OCI-LY1 (cell line): ENCODE measurements at regions not wholly inside any gene's neighbourhood (a gene's known extent, or its start where the extent isn't known, plus 50 kb on each side); places are given as distances from the start of the nearest gene placed in this dataset.

Experiments used
- H2AFZ ChIP-seq: fragments of 200-600 bp; sonication (generic), shearing (Covaris generic); 2 replicates; pipeline ENCODE4 v1.6.0; 2014; ENCODE audit warnings: antibody characterized with exemption, mild to moderate bottlenecking, low read length
- H3F3A ChIP-seq: fragments of 200-600 bp; sonication (generic), shearing (Covaris generic); 2 replicates; pipeline ENCODE4 v1.6.0; 2014; ENCODE audit warnings: mild to moderate bottlenecking, antibody characterized with exemption, low read length, moderate library complexity; ENCODE audit not compliant: insufficient read depth
- H3K27ac ChIP-seq: fragments of 200-600 bp; sonication (generic); 2 replicates; pipeline ENCODE4 v1.5.1; 2014; ENCODE audit warnings: low read length, mixed run types, mild to moderate bottlenecking, low read depth; ENCODE audit not compliant: poor library complexity, severe bottlenecking
- H3K27me3 ChIP-seq: fragments of 200-600 bp; sonication (generic); 2 replicates; pipeline ENCODE4 v1.6.0; 2014; ENCODE audit warnings: antibody characterized with exemption, mild to moderate bottlenecking, low read length, moderate library complexity; ENCODE audit not compliant: insufficient read depth
- H3K36me3 ChIP-seq: fragments of 200-600 bp; sonication (generic); 2 replicates; pipeline ENCODE4 v1.6.1; 2014; ENCODE audit warnings: mild to moderate bottlenecking, antibody characterized with exemption, low read length, moderate library complexity, mixed read lengths; ENCODE audit not compliant: insufficient read depth
- H3K4me1 ChIP-seq: fragments of 200-600 bp; sonication (generic); 2 replicates; pipeline ENCODE4 v1.5.1; 2014; ENCODE audit warnings: mild to moderate bottlenecking, low read length, moderate library complexity; ENCODE audit not compliant: insufficient read depth, severe bottlenecking
- H3K4me2 ChIP-seq: fragments of 200-600 bp; sonication (generic), shearing (Covaris generic); 2 replicates; pipeline ENCODE4 v1.6.1; 2014; ENCODE audit warnings: low read length
- H3K4me3 ChIP-seq: fragments of 200-600 bp; sonication (generic); 2 replicates; pipeline ENCODE4 v1.5.1; 2014; ENCODE audit warnings: low read length, low read depth, mild to moderate bottlenecking, mixed read lengths; ENCODE audit not compliant: poor library complexity, severe bottlenecking
- H3K79me2 ChIP-seq: fragments of 200-600 bp; shearing (Covaris generic); 2 replicates; pipeline ENCODE4 v1.6.1; 2016; ENCODE audit warnings: mixed run types, low read length, mixed read lengths; ENCODE audit not compliant: insufficient read depth
- H3K9ac ChIP-seq: fragments of 200-600 bp; sonication (generic), shearing (Covaris generic); 2 replicates; pipeline ENCODE4 v1.6.1; 2014; ENCODE audit warnings: mild to moderate bottlenecking, low read length, mixed read lengths
- H3K9me2 ChIP-seq: fragments of 200-600 bp; sonication (generic), shearing (Covaris generic); 2 replicates; pipeline ENCODE4 v1.6.1; 2014; ENCODE audit warnings: low read depth, mild to moderate bottlenecking, low read length, mixed read lengths
- H3K9me3 ChIP-seq: fragments of 200-600 bp; shearing (Covaris generic); 2 replicates; pipeline ENCODE4 v1.6.1; 2014; ENCODE audit warnings: low read length, mixed read lengths
- H4K20me1 ChIP-seq: fragments of 200-600 bp; sonication (generic), shearing (Covaris generic); 2 replicates; pipeline ENCODE4 v1.6.0; 2016; ENCODE audit warnings: mild to moderate bottlenecking, low read length; ENCODE audit not compliant: insufficient read depth
- EZH2 ChIP-seq: fragments of 200-600 bp; sonication (generic), shearing (Covaris generic); IDR thresholded peaks from 2 replicates; pipeline ENCODE4 v1.8.0; 2017; ENCODE audit warnings: borderline replicate concordance, mixed run types, mild to moderate bottlenecking, antibody characterized with exemption, low read length, moderate library complexity, mixed read lengths
- TF ChIP-seq, protein P1 (sequence below): fragments of 200-600 bp; sonication (generic), shearing (Covaris generic); IDR thresholded peaks from 2 replicates; pipeline ENCODE4 v1.5.1; 2017; ENCODE audit warnings: mild to moderate bottlenecking, antibody characterized with exemption, low read length, moderate library complexity, mixed read lengths

DNA sequence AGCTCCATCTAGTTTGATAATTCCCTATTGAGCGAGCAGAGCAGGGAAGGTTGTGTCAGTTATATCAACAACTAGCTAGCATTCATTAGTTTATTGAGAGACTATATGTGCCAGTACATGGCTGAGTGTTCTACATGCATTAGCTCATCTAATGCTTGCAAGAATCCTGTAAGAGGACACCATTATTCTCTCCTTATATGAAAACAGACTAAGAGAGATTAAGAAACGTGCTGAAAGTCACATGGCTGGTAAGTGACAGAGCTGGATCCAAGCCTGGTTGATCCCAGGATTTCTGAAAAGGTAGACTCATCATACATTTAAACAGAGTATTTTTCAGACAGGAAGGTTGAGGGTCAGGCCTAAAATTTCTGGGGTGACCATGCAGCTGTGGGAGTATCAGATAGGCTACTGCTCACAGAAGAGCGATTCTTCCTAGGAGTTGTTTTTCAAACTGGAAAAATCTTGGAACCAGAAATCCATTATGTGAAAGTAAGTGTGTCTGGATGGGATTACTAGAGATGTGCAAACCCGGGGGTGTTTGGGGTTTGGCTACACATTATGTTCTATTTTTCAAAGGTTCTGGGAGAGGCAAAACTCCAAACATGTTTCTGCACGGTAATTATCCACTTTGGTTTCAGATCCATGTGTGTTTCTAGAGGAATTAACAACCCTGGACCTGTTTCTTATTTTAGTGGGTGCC is 213.3 kb downstream of the FAM76B start:
- H2AFZ ChIP-seq = no peak overlapping the region
- H3K36me3 ChIP-seq = no peaks in the 10 kb centered on the region
- no peak overlapping the region for H3K4me3 ChIP-seq
- no peaks in the 10 kb centered on the region for H4K20me1 ChIP-seq
- no peaks in the 10 kb centered on the region for H3F3A ChIP-seq
- H3K27me3 ChIP-seq = no peaks in the 10 kb centered on the region
- H3K9me2 ChIP-seq = no peaks in the 10 kb centered on the region
- H3K9ac ChIP-seq = no peak overlapping the region
- no peak for TF ChIP-seq EZH2
- TF ChIP-seq, protein P1, sequence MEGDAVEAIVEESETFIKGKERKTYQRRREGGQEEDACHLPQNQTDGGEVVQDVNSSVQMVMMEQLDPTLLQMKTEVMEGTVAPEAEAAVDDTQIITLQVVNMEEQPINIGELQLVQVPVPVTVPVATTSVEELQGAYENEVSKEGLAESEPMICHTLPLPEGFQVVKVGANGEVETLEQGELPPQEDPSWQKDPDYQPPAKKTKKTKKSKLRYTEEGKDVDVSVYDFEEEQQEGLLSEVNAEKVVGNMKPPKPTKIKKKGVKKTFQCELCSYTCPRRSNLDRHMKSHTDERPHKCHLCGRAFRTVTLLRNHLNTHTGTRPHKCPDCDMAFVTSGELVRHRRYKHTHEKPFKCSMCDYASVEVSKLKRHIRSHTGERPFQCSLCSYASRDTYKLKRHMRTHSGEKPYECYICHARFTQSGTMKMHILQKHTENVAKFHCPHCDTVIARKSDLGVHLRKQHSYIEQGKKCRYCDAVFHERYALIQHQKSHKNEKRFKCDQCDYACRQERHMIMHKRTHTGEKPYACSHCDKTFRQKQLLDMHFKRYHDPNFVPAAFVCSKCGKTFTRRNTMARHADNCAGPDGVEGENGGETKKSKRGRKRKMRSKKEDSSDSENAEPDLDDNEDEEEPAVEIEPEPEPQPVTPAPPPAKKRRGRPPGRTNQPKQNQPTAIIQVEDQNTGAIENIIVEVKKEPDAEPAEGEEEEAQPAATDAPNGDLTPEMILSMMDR = no peak
- H3K79me2 ChIP-seq = no peaks in the 10 kb centered on the region
- no peaks in the 10 kb centered on the region for H3K9me3 ChIP-seq
- H3K4me1 ChIP-seq = no peaks in the 10 kb centered on the region
- H3K27ac ChIP-seq = no peak overlapping the region
- no peak overlapping the region for H3K4me2 ChIP-seq

DNA sequence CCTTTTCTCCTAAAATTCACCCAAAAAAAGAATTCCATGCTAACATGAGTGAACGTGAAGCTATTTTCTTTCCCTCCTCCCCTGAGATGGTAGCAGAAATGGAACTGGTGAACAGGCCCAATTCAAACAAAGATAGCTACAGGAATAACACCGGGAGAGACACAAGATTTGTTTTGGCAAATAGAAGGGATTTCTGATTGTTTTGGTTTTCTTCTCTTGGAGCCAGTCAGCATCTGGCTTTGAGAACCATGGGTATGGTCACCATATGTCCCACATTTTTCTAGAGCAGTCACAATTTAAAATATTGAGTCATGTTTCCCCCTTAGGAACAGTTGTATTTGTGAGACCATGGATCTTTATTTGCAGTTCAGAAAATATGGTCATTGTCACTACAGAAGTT is 214.1 kb downstream of the FAM76B start:
- Histone ChIP-seq H3K36me3 (no peaks in the 10 kb centered on the region), H2AFZ (no peak overlapping the region), H3K27ac (no peak overlapping the region), H3K9me3 (no peaks in the 10 kb centered on the region), H3F3A (no peaks in the 10 kb centered on the region), H3K9me2 (no peaks in the 10 kb centered on the region), H4K20me1 (no peaks in the 10 kb centered on the region), H3K9ac (no peak overlapping the region), H3K27me3 (no peaks in the 10 kb centered on the region), H3K4me3 (no peak overlapping the region), H3K79me2 (no peaks in the 10 kb centered on the region), H3K4me2 (no peak overlapping the region), H3K4me1 (no peaks in the 10 kb centered on the region)
- TF ChIP-seq EZH2 = no peak
- TF ChIP-seq, protein P1 = no peak

DNA sequence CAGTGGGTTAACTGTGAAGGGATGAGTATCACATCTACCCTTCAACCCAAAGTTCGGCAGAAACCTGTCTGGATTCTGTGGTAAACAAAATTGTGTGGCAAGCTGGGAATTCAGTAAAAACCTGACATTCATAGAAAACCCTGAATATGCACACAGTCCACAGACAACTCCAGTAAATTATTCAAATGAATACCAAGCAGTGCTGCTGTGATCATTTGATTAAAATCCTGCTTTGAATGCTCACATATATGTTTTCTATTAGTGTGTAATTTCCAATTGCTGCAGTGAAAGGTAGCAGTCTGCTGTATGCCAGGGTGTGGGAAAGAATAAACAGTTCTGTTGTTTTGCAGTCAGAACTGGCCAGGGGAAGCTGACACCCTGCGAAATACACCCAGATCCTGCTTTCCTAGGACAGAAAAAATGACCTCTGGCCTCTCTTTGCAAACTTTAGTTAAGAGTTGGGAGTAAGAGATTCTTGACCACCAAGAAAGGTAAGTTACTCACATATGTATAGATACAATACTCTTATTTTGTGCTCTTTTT is 217.8 kb downstream of the FAM76B start:
- no peaks in the 10 kb centered on the region for H3K27me3 ChIP-seq
- H3F3A ChIP-seq = no peaks in the 10 kb centered on the region
- H3K4me1 ChIP-seq = no peaks in the 10 kb centered on the region
- H3K79me2 ChIP-seq = no peaks in the 10 kb centered on the region
- H3K27ac ChIP-seq = no peak overlapping the region
- no peak overlapping the region for H3K4me2 ChIP-seq
- H4K20me1 ChIP-seq = no peaks in the 10 kb centered on the region
- no peaks in the 10 kb centered on the region for H3K9me2 ChIP-seq
- no peak for TF ChIP-seq EZH2
- TF ChIP-seq, protein P1 = no peak
- H3K4me3 ChIP-seq = no peak overlapping the region
- H3K9me3 ChIP-seq = no peaks in the 10 kb centered on the region
- no peaks in the 10 kb centered on the region for H3K36me3 ChIP-seq
- no peak overlapping the region for H3K9ac ChIP-seq
- no peak overlapping the region for H2AFZ ChIP-seq
